ENCODE measurements at regions not wholly inside any gene's neighbourhood (a gene's known extent, or its start where the extent isn't known, plus 50 kb on each side); places are given as distances from the start of the nearest gene placed in this dataset.

- TF ChIP-seq REST (IDR thresholded peaks at IDR 0.05; ENCODE audit: unreplicated experiment) (no peak), JUNB (IDR thresholded peaks at IDR 0.05; ENCODE audit: unreplicated experiment) (no peak)
Measured at GRCh38 chr1:84758968-84759491, 68.8 kb upstream of the SSX2IP start (continued).

DNA sequence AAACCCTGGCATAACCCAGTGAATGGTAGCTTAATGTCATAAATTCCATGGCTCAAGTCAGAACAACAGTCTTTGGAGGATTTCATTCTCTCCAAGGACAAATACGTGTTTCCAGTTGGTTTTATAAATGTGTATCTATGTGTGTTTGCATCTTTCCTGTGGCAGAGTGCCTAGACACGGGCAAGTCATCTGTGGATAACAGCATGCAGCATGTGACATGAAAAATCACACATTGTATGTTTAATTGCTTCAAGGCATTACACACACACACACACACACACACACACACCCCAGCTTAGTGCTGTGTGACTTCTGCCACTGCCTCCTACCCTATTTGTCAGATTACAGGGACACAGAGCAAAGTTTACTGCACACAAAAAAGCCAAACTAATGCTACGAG is 68.2 kb upstream of the SSX2IP start:
- no peak for TF ChIP-seq ZNF114 (CRISPR knock-in tag; IDR thresholded peaks at IDR 0.05)
- TF ChIP-seq EZH2 (IDR thresholded peaks at IDR 0.05; ENCODE audit: low read depth, unreplicated experiment) = no peak
- no peak for TF ChIP-seq CTCF (conservative IDR thresholded peaks at IDR 0.05; ENCODE audit: low read depth in 2 of 2)
- no peak for TF ChIP-seq EZH2phosphoT487 (IDR thresholded peaks at IDR 0.05; ENCODE audit: unreplicated experiment)
- Histone ChIP-seq H3K27ac (ENCODE audit: low read depth) (no peak overlapping the region), H3K4me1 (ENCODE audit: insufficient read depth) (peaks cover 32% of the 10 kb centered on the region), H3K27me3 (ENCODE audit: insufficient read depth) (no peaks in the 10 kb centered on the region), H3K79me2 (replicated peaks; ENCODE audit: insufficient read depth) (no peaks in the 10 kb centered on the region), H3F3A (replicated peaks; ENCODE audit: low read depth) (peaks cover 5% of the 10 kb centered on the region; the same call in 1 of the 2 replicates), H3K36me3 (ENCODE audit: insufficient read depth) (no peaks in the 10 kb centered on the region), H3K9me2 (ENCODE audit: insufficient read depth) (no peaks in the 10 kb centered on the region), H3K4me2 (no peak overlapping the region), H3K4me3 (no peak overlapping the region), H2AFZ (no peak overlapping the region), H4K20me1 (replicated peaks; ENCODE audit: insufficient read depth) (no peaks in the 10 kb centered on the region)
- Mint-ChIP-seq H3K4me3 (no peak overlapping the region), H3K27me3 (ENCODE audit: insufficient read depth, low read depth, poor library complexity) (peaks cover 4% of the 10 kb centered on the region), H3K4me1 (peaks cover 35% of the 10 kb centered on the region), H3K36me3 (ENCODE audit: low read depth) (no peaks in the 10 kb centered on the region), H3K27ac (no peak overlapping the region), H3K9me3 (no peaks in the 10 kb centered on the region)
- ATAC-seq (no peak), DNase-seq (ENCODE audit: low spot score) (no peak)

DNA sequence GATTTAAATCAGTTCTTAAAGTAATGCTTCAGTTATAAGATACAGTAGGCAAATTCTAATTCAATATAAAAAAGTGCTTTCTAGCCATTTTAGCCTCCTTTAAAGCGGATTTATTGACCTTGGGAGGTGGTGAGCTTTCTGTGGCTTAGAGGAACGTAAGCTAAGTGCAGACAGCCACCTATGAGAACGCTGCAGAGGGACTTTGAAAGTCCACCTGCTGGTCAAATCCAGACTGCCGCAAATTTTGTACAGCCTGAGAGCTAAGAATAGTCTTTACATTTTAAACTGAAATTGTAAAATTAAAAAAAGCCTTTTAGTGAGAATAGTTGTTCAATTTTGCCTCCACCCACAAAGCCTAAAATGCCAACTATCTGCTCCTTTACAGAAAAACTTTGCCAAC is 67.0 kb upstream of the SSX2IP start:
- H3K36me3 Mint-ChIP-seq (ENCODE audit: low read depth) = no peaks in the 10 kb centered on the region
- H3K27me3 ChIP-seq (ENCODE audit: insufficient read depth) = no peaks in the 10 kb centered on the region
- no peak overlapping the region for H3K27ac ChIP-seq (ENCODE audit: low read depth)
- peaks cover 38% of the 10 kb centered on the region for H3K4me1 Mint-ChIP-seq
- ATAC-seq = peak; percentile 26; the same call in 2 of the 3 replicates
- no peaks in the 10 kb centered on the region for H3K9me3 Mint-ChIP-seq
- H3K36me3 ChIP-seq (ENCODE audit: insufficient read depth) = no peaks in the 10 kb centered on the region
- H3K4me2 ChIP-seq = peak overlapping the region; percentile 63
- peaks cover 4% of the 10 kb centered on the region for H3K27me3 Mint-ChIP-seq (ENCODE audit: insufficient read depth, low read depth, poor library complexity)
- no peaks in the 10 kb centered on the region for H3K9me2 ChIP-seq (ENCODE audit: insufficient read depth)
- H3F3A ChIP-seq (replicated peaks; ENCODE audit: low read depth) = peaks cover 5% of the 10 kb centered on the region; the same call in 1 of the 2 replicates
- no peak overlapping the region; the same call in 1 of the 2 replicates for H2AFZ ChIP-seq
- 0 out of 2 replicates have a peak overlapping the region, but pooled peaks have one; percentile 3 for H3K4me3 ChIP-seq
- H3K27ac Mint-ChIP-seq = no peak overlapping the region
- H3K4me3 Mint-ChIP-seq = no peak overlapping the region
- no peaks in the 10 kb centered on the region for H3K79me2 ChIP-seq (replicated peaks; ENCODE audit: insufficient read depth)
- H3K4me1 ChIP-seq (ENCODE audit: insufficient read depth) = peaks cover 35% of the 10 kb centered on the region
- TF ChIP-seq EZH2phosphoT487 (IDR thresholded peaks at IDR 0.05; ENCODE audit: unreplicated experiment) = no peak
- TF ChIP-seq CTCF (conservative IDR thresholded peaks at IDR 0.05; ENCODE audit: low read depth in 2 of 2) = peak in 1 of 2 experiments; percentile 38; a peak in 2 of 4 replicates
- peak; percentile 31 for DNase-seq (ENCODE audit: low spot score)
- no peaks in the 10 kb centered on the region for H4K20me1 ChIP-seq (replicated peaks; ENCODE audit: insufficient read depth)
